CD4-positive, alpha-beta T cell (primary cell): ENCODE measurements at regions not wholly inside any gene's neighbourhood (a gene's known extent, or its start where the extent isn't known, plus 50 kb on each side); places are given as distances from the start of the nearest gene placed in this dataset.

Experiments
- ATAC-seq: fragments of 200-7000 bp; cut with Tn5 transposase; one replicate; pipeline ENCODE4 v1.10.0; 2022; ENCODE audit warnings: mild to moderate bottlenecking; ENCODE audit not compliant: poor library complexity
- CTCF ChIA-PET: fragments of 350-600 bp; sonication (Branson Sonifier 250); formaldehyde crosslinking; loops from one replicate; lab custom pipeline; 2021; ENCODE audit warnings: antibody characterized with exemption, inconsistent platforms; lab: Charles Lee
- POLR2A ChIA-PET: fragments of 350-600 bp; sonication (Branson Sonifier 250); formaldehyde crosslinking; loops from one replicate; lab custom pipeline; 2021; ENCODE audit warnings: antibody characterized with exemption, inconsistent platforms; lab: Charles Lee
- DNase-seq, 14 experiments: peaks; one replicate each; pipeline ENCODE4 v3.0.0-alpha.2; 2013 to 2020; ENCODE audit warnings: mixed read lengths in 2 of 14
- H3K27ac ChIP-seq, 2 donors: one replicate each; pipeline versions ENCODE4 v1.5.1 to v1.7.0; 2013; ENCODE audit warnings: low read length in 2 of 2, low read depth in 1 of 2, mild to moderate bottlenecking in 1 of 2
- H3K27me3 ChIP-seq, 2 experiments: 1 replicate in 1 of 2; 2 replicates in 1 of 2; pipeline versions ENCODE4 v1.6.1 to v1.7.0; 2013; ENCODE audit warnings: low read length in 2 of 2, control low read depth in 1 of 2, mild to moderate bottlenecking in 1 of 2, moderate library complexity in 1 of 2; ENCODE audit not compliant: insufficient read depth in 2 of 2, control insufficient read depth in 1 of 2
- H3K36me3 ChIP-seq: one replicate; pipeline ENCODE4 v1.6.1; 2013; ENCODE audit warnings: low read length, control low read depth; ENCODE audit not compliant: insufficient read depth
- H3K4me1 ChIP-seq: one replicate; pipeline ENCODE4 v1.6.1; 2013; ENCODE audit warnings: low read length, control low read depth; ENCODE audit not compliant: insufficient read depth
- H3K4me3 ChIP-seq: one replicate; pipeline ENCODE4 v1.5.1; 2013; ENCODE audit warnings: mild to moderate bottlenecking, low read length, moderate library complexity
- H3K9me3 ChIP-seq, 2 experiments: 1 replicate in 1 of 2; 2 replicates in 1 of 2; pipeline versions ENCODE4 v1.6.1 to v1.7.0; 2013; ENCODE audit warnings: low read length in 2 of 2, mild to moderate bottlenecking in 2 of 2, control low read depth in 1 of 2, moderate library complexity in 1 of 2; ENCODE audit not compliant: control insufficient read depth in 1 of 2, insufficient read depth in 1 of 2
- H3K27ac Mint-ChIP-seq: one replicate; pipeline ENCODE4 v1.8.0; 2020; ENCODE audit warnings: mixed read lengths
- H3K27me3 Mint-ChIP-seq: one replicate; pipeline ENCODE4 v1.8.0; 2021; ENCODE audit warnings: mixed read lengths
- H3K36me3 Mint-ChIP-seq: one replicate; pipeline ENCODE4 v1.8.0; 2021; ENCODE audit warnings: low read depth, mixed read lengths
- H3K4me1 Mint-ChIP-seq: one replicate; pipeline ENCODE4 v1.8.0; 2021; ENCODE audit warnings: low read depth, mixed read lengths
- H3K4me3 Mint-ChIP-seq: one replicate; pipeline ENCODE4 v1.8.0; 2020; ENCODE audit warnings: mild to moderate bottlenecking, mixed read lengths
- H3K9me3 Mint-ChIP-seq: one replicate; pipeline ENCODE4 v1.8.0; 2020; ENCODE audit warnings: mixed read lengths
- intact Hi-C, 2 experiments: fragments of 100-400 bp; cut with DNase I in 1 of 2; cut with micrococcal nuclease in 1 of 2; formaldehyde crosslinking; loops; one replicate each; pipeline versions ENCODE4 v1.15.1 to v1.9.0; 2023 to 2025; cut with DNase I, micrococcal nuclease
- TF ChIP-seq, protein P1 (sequence below): fragments of 200-600 bp; IDR thresholded peaks from one replicate; pipeline ENCODE4 v1.8.0; 2022; ENCODE audit warnings: antibody characterized with exemption, mild to moderate bottlenecking

DNA sequence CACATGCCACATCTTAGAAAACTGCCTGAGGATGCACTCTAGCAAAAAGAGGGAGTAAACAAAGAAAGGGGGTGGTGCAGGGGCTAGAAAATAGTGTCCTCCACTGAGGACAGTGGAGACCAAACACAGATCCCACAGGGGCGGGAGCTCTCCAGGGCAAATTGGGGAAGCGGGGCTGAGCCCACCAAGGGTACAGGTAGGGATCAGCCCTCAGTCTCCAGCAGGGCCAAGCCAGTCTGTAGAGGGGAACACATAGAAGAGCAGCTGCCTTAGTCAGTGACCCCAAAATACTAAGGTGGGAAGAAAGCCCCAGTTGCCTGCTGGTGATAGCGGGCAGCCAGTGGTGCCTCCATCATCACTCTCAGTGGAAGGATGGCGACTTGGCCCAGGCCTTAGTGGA lies 134.0 kb downstream of the ATPSCKMT start:
- H3K4me3 Mint-ChIP-seq = no peak overlapping the region
- H3K4me1 Mint-ChIP-seq = no peaks in the 10 kb centered on the region
- DNase-seq (no peak), ATAC-seq (no peak)
- H3K36me3 Mint-ChIP-seq = no peaks in the 10 kb centered on the region
- H3K9me3 Mint-ChIP-seq = peaks cover 2% of the 10 kb centered on the region
- Histone ChIP-seq H3K36me3 (no peaks in the 10 kb centered on the region), H3K4me3 (no peak overlapping the region), H3K27ac (no peak overlapping the region), H3K4me1 (no peaks in the 10 kb centered on the region), H3K27me3 (no peaks in the 10 kb centered on the region), H3K9me3 (no peaks in the 10 kb centered on the region)
- intact Hi-C loops = no loop called here
- TF ChIP-seq, protein P1, sequence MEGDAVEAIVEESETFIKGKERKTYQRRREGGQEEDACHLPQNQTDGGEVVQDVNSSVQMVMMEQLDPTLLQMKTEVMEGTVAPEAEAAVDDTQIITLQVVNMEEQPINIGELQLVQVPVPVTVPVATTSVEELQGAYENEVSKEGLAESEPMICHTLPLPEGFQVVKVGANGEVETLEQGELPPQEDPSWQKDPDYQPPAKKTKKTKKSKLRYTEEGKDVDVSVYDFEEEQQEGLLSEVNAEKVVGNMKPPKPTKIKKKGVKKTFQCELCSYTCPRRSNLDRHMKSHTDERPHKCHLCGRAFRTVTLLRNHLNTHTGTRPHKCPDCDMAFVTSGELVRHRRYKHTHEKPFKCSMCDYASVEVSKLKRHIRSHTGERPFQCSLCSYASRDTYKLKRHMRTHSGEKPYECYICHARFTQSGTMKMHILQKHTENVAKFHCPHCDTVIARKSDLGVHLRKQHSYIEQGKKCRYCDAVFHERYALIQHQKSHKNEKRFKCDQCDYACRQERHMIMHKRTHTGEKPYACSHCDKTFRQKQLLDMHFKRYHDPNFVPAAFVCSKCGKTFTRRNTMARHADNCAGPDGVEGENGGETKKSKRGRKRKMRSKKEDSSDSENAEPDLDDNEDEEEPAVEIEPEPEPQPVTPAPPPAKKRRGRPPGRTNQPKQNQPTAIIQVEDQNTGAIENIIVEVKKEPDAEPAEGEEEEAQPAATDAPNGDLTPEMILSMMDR = no peak
- H3K27ac Mint-ChIP-seq = no peak overlapping the region
- H3K27me3 Mint-ChIP-seq = peaks cover 4% of the 10 kb centered on the region
- CTCF ChIA-PET = no interaction called here
- POLR2A ChIA-PET = no interaction called here

DNA sequence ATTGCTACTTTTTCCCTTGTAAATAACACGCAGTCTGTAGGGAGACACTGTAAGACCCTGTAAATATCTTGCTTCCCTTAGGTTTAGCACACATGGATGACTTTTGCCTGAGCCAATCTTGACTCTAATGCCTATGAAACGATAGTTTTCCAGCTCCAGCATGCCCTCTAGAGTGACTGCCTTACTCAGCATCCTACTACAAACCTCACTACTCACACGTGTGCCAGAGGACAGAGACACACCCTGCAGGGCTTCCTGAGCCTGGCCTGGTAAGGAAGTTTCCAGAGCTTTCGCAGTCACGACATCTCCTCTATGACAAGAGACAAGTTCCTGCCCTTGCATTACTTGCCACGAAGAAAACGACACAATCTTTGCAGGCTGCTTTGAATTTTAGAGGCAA lies 138.1 kb downstream of the ATPSCKMT start:
- DNase-seq (no peak), ATAC-seq (no peak)
- TF ChIP-seq, protein P1 = no peak
- POLR2A ChIA-PET = no interaction called here
- intact Hi-C loops = no loop called here
- Mint-ChIP-seq H3K4me1 (no peaks in the 10 kb centered on the region), H3K27ac (no peak overlapping the region), H3K9me3 (no peaks in the 10 kb centered on the region), H3K4me3 (no peak overlapping the region), H3K27me3 (peaks cover 8% of the 10 kb centered on the region), H3K36me3 (no peaks in the 10 kb centered on the region)
- CTCF ChIA-PET = no interaction called here
- H3K4me3 ChIP-seq = no peak overlapping the region
- H3K4me1 ChIP-seq = no peaks in the 10 kb centered on the region
- no peaks in the 10 kb centered on the region for H3K27me3 ChIP-seq
- peaks cover 0 to 3% of the 10 kb centered on the region in 2 experiments for H3K9me3 ChIP-seq
- no peaks in the 10 kb centered on the region for H3K36me3 ChIP-seq
- no peak overlapping the region for H3K27ac ChIP-seq

DNA sequence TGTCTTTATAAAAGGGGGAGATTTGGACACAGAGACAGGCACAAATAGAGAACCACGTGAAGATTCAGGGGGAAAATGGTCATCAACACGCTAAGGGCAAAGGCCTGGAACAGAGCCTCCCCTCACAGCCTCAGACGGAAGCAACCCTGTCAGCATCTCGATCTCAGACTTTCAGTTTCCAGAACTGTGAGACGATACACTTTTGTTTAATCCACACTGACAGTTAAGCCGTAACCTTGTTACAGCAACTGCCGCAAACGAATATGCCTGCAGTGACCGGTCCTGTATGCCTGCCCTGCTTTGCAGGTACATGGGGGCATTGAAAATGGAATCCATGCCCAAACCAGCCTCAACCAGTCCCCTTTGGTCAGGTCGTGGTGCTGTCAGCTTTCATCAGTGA lies 139.5 kb downstream of the ATPSCKMT start:
- no peak overlapping the region for H3K27ac Mint-ChIP-seq
- H3K27me3 Mint-ChIP-seq = peaks cover 8% of the 10 kb centered on the region
- ChIA-PET CTCF (no interaction called here), POLR2A (no interaction called here)
- H3K4me1 Mint-ChIP-seq = no peaks in the 10 kb centered on the region
- peaks cover 0 to 3% of the 10 kb centered on the region in 2 experiments for H3K9me3 ChIP-seq
- H3K36me3 ChIP-seq = no peaks in the 10 kb centered on the region
- no peak overlapping the region for H3K4me3 ChIP-seq
- intact Hi-C loops = no loop called here
- H3K9me3 Mint-ChIP-seq = peaks cover 3% of the 10 kb centered on the region
- no peaks in the 10 kb centered on the region for H3K4me1 ChIP-seq
- DNase-seq = no peak
- no peak overlapping the region for H3K27ac ChIP-seq
- no peak overlapping the region for H3K4me3 Mint-ChIP-seq
- ATAC-seq = no peak
- H3K36me3 Mint-ChIP-seq = no peaks in the 10 kb centered on the region
- TF ChIP-seq, protein P1 = no peak
- H3K27me3 ChIP-seq = no peaks in the 10 kb centered on the region
